NCI-H2107 treated with DMSO at 0.1 percent for 48 hours (cell line): ENCODE measurements at regions not wholly inside any gene's neighbourhood (a gene's known extent, or its start where the extent isn't known, plus 50 kb on each side); places are given as distances from the start of the nearest gene placed in this dataset.
A peak's percentile ranks its signal among the peaks of the same experiment; 100 is the strongest.
"Not testable (repeated sequence)": the region's sequence is repeated elsewhere in the genome, so short reads cannot be mapped to it uniquely, and the experiment has no call there.

Experiments
- DNase-seq: peaks from one replicate; lab custom pipeline; 2025; ENCODE audit not compliant: unreplicated experiment; lab: John Stamatoyannopoulos, UW

DNA sequence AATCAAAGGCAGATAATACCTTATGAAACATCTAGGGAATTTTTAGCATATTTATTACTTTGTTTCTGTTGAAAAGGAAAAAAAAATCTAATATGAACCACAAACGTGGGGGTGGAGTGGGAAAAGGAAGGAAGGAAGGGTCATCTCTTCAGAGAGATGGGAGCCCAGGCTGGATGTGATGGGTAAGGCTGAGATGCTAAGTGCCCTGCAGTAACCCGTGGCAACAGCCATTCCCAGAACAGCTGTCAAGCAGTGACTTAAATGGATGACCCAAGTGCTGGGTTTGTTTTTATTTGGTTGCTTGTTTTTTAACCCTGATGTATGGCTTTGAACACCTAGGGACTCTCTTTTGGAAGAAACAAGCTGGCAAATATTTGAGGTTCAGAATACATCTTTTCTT is 50.7 kb upstream of the KLF7 start:
- no peak for DNase-seq

DNA sequence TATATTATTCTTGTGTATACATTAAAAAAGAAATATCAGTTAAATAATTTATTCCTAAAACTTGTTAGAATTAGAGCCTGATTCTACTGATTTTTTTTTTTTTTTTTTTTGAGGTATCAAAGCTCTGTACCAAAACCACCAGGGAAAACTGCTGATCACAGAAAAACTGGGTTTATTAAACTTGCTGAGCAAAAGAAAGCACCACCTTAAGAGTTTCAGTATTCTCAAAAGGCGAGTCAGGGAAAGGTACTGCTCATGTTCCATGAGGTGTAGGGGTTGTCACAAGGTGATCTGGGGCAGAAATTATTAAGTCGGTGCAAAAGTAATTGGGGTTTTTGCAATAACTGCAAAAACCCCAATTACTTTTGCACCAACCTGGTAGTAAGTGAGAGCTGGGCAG is 51.7 kb upstream of the KLF7 start:
- no peak for DNase-seq

DNA sequence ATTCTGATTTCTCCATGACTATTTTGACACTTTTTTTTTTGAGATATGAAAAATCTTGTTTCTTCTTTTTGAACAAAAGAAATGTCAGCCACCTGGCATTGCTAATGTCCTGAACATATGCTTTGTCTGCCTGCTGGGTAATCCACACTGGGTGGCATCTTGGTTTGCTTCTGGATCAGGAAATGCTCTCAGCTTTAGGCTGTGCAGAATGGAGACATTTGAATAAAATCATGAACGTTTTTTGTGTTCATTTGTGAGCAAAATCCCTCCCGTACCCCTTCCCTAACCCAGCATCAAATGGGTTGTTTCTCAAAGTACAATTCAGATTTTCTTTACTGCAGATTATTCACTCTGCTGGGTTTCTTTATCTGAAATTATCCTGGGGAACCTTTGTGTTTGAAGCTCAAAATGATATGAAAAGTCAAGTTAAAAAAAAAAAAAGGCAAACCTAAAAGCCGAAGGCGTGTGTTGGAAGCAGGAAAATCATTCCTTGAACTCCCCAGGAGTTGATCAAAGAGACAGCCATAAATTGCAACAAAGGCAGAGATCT is 53.4 kb upstream of the KLF7 start:
- no peak for DNase-seq

GRCh38 chr2:207219676-207220501 is 54.1 kb upstream of the KLF7 start:
- no peak for DNase-seq

DNA sequence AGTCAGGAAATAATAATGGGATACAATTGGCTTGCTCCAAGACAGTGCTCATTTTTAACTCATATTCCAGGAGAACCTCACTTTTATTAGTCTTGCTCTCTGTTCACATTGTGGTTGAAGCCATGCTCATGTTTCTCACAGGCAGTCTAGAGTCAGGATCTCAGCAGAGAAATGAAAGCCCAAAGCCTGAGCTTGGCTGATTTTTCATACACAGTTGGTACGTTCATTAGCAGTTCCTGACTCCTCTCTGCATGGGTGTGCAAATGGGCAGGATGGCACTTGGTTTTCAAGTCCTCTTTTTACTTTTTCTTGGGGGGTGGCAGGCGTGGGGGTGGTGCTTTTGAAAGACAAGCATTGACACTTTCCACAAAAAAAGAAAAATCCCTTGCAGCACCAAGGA is 56.0 kb upstream of the KLF7 start:
- no peak for DNase-seq

GRCh38 chr2:207223051-207223450 is 57.3 kb upstream of the KLF7 start:
- no peak for DNase-seq

GRCh38 chr2:207224381-207224780 is 58.6 kb upstream of the KLF7 start:
- no peak for DNase-seq

DNA sequence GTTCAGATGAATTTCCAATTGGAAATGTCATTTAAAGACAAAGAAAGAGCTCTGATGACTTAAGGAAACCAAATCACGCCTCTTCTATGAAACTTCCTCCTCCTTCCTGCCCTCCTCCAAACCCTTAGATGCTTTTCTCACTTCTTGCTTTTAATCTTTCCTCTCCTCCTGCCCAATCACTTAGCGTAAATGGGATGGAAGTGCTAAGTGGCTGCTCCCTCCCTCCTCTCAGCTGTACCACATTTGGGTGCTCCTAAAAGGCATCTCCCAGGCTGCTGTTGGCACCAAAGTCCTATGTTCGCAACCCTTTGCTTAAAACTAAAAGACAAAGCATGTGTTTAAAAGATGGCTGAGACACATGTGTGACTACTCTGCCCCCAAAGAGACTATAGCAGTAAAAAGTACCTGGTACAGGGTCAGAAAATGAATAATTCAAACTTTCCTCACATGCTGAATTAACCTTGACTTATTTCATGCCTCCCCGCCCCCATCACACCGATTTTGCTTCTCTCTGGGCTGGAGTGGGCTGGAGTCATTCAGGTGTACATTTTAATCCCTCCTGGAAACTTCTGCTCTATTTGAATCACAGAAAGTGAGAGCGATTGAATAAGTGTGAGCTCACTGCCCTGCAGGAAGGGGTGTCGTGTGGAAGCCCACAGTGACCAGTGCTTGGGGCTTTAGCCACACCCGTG is 59.2 kb upstream of the KLF7 start:
- DNase-seq = no peak

DNA sequence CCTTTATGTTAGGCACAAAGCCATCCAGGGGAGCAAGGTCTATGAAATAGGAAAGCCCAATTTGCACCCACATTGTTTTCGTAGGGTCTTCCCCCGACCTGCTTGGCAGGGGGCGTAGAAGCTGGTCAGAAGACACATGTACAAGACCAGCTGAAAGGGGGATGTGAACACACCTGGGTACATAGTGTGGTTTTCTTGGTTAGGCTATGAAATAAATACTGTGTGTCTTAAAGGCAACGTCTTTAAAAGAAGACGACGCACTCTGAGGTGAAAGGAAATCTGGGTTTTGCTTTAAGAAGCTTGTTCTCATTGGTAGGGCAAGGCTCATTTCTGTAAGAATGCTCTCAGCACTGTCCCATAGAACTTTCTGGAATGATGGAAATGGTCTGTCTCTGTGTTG is 60.0 kb upstream of the KLF7 start:
- DNase-seq = no peak

DNA sequence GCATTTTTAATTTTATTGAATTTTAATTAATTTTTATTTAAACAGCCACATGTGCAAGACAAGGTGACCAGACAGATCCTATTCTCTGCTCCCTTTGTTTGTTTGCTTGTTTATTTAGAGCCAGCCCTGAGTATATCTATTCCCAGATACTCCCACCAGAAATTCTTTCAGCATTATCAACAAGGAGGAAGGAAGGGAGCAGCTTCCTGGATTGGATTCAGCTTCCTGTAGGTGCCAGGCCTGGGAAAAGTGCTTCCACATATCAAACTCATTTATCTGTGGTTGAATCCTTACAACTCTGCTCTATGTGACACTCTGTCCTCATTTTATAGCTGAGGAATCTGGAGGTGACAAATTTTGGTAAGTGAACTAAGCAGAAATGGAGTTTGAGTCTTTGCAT is 60.5 kb upstream of the KLF7 start:
- no peak for DNase-seq

- no peak for DNase-seq
Observed at GRCh38 chr2:207226671-207227061, 60.9 kb upstream of the KLF7 start.

GRCh38 chr2:207227062-207227748 is 61.5 kb upstream of the KLF7 start:
- DNase-seq = peak; percentile 77

DNA sequence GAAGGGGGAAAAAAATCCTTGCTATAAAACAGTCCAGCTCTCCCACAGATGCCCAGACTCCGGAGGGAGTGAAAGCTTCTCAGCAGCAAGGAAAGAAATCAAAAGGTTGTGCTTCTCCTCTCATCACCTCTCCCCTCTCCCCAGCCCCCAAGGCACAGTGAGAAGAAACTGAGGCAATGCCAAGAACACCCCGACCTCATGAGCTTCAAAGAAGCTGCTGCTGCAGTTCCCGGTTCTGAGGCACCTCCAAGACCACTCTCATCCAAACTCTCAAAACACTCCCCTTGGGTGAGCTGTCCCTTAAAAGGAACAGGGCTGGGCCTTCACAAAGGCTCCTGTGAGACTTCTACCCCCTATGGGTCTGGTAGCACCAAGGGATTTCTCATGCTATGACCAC is 62.0 kb upstream of the KLF7 start:
- DNase-seq = no peak

- no peak for DNase-seq
Observed at GRCh38 chr2:207228402-207228801, 62.7 kb upstream of the KLF7 start.

- no peak for DNase-seq
Observed at GRCh38 chr2:207229161-207229560, 63.4 kb upstream of the KLF7 start.

GRCh38 chr2:207230261-207231105 is 64.7 kb upstream of the KLF7 start:
- DNase-seq = no peak

GRCh38 chr2:207231106-207231865 is 65.5 kb upstream of the KLF7 start:
- DNase-seq = no peak

DNA sequence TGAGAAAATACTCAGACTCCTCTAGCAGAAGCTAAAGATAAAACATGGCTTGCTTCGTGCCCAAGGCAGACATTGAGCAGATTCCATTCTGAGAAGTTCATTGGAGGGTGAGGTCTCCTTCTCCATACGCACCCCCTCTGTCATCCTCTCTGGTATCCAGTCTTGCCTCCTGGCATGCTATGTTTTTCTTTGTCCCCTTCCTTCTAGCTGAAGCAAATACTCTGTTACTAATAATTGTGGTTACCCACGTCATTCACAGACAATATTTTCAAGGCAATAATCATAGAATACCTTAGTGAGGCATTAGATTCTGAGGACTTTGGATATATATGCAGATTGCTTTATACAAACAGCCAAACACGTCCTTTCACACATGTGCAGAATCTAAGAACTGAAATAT is 66.2 kb upstream of the KLF7 start:
- no peak for DNase-seq

- not testable (repeated sequence) for DNase-seq
Observed at GRCh38 chr2:207233141-207233540, 67.4 kb upstream of the KLF7 start.

GRCh38 chr2:207233731-207234130 is 68.0 kb upstream of the KLF7 start:
- no peak for DNase-seq
